GM11168 (cell line): ENCODE measurements at regions not wholly inside any gene's neighbourhood (a gene's known extent, or its start where the extent isn't known, plus 50 kb on each side); places are given as distances from the start of the nearest gene placed in this dataset.
"Not testable (repeated sequence)": the region's sequence is repeated elsewhere in the genome, so short reads cannot be mapped to it uniquely, and the experiment has no call there.

Source experiments
- in situ Hi-C: fragments of 300-500 bp; cut with MboI; formaldehyde crosslinking; loops from one replicate; pipeline ENCODE4 v1.12.0; 2022; ENCODE audit warnings: low sequenced_read_pairs; ENCODE audit not compliant: unreplicated experiment

- in situ Hi-C loops = no loop called here
Observed at GRCh38 chr13:44308352-44308751, 65.3 kb upstream of the SERP2 start.

- in situ Hi-C loops = no loop called here
Observed at GRCh38 chr13:44309794-44310757, 63.5 kb upstream of the SERP2 start.

- in situ Hi-C loops = no loop called here
Observed at GRCh38 chr13:44311011-44311780, 62.4 kb upstream of the SERP2 start.

- in situ Hi-C loops = no loop called here
Observed at GRCh38 chr13:44312131-44312530, 61.5 kb upstream of the SERP2 start.

GRCh38 chr13:44312834-44313551 is 60.6 kb upstream of the SERP2 start:
- in situ Hi-C loops = no loop called here

GRCh38 chr13:44313674-44314073 is 60.0 kb upstream of the SERP2 start:
- in situ Hi-C loops = no loop called here

GRCh38 chr13:44314160-44314559 is 59.5 kb upstream of the SERP2 start:
- in situ Hi-C loops = not testable (repeated sequence)

- in situ Hi-C loops = no loop called here
Observed at GRCh38 chr13:44317752-44318151, 55.9 kb upstream of the SERP2 start.

- in situ Hi-C loops = no loop called here
Observed at GRCh38 chr13:44318161-44318560, 55.5 kb upstream of the SERP2 start.

GRCh38 chr13:44320611-44321010 is 53.0 kb upstream of the SERP2 start:
- in situ Hi-C loops = no loop called here

GRCh38 chr13:44321961-44322360 is 51.7 kb upstream of the SERP2 start:
- in situ Hi-C loops = no loop called here

GRCh38 chr13:44322928-44323327 is 50.7 kb upstream of the SERP2 start:
- in situ Hi-C loops = no loop called here

GRCh38 chr13:44323754-44324153 is 49.9 kb upstream of the SERP2 start:
- in situ Hi-C loops = no loop called here
